ENCODE measurements at regions not wholly inside any gene's neighbourhood (a gene's known extent, or its start where the extent isn't known, plus 50 kb on each side); places are given as distances from the start of the nearest gene placed in this dataset.

GRCh38 chr11:30106222-30107181, 89.7 kb upstream of the KCNA4 start:
- no peak for TF ChIP-seq POLR2A (IDR thresholded peaks at IDR 0.05)
- no peak for TF ChIP-seq CTCF (IDR thresholded peaks at IDR 0.05)

Measured in esophagus squamous epithelium (tissue), 4 donors.